ENCODE measurements at regions not wholly inside any gene's neighbourhood (a gene's known extent, or its start where the extent isn't known, plus 50 kb on each side); places are given as distances from the start of the nearest gene placed in this dataset.

GRCh38 chr4:130850019-130850524, 1754.1 kb downstream of the C4orf33 start:
- TF ChIP-seq CTCF (IDR thresholded peaks at IDR 0.05) (no peak), POLR2A (IDR thresholded peaks at IDR 0.05) (no peak)

Measured in testis (tissue), 2 donors.